AG09319 (cell line): ENCODE measurements at regions not wholly inside any gene's neighbourhood (a gene's known extent, or its start where the extent isn't known, plus 50 kb on each side); places are given as distances from the start of the nearest gene placed in this dataset.

Source experiments
- DNase-seq: peaks from one replicate; pipeline ENCODE4 v3.0.0-alpha.2; 2010; ENCODE audit warnings: low read depth; ENCODE audit errors: extremely low read depth
- CTCF ChIP-seq: IDR thresholded peaks from 2 replicates; pipeline ENCODE4 v1.5.1; 2011; ENCODE audit warnings: low read depth, mild to moderate bottlenecking, inconsistent platforms, low read length, moderate library complexity

DNA sequence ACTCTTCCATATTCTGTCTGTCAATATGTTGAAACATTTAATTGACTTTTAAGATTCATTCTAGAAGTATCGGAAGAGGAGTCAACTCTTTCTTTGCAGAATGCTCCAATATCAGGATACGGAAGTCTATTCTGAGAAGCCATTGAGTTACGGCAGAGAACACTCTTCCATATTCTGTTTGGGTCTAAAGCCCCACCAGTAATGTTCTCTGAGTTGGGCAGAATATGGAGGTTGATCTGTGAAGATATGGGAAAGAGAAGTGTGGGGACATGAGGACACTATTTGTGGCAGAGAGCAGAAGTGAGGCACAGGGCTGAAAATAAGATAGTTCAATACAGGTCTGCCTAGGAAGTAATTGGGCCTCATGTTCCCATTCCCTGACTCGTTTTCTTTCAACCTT, 300.0 kb downstream of the DIRAS2 start:
- DNase-seq, result no peak
- no peak for TF ChIP-seq CTCF

- DNase-seq, result no peak
- no peak for TF ChIP-seq CTCF
Observed at GRCh38 chr9:90343366-90343765, 299.3 kb downstream of the DIRAS2 start.

DNA sequence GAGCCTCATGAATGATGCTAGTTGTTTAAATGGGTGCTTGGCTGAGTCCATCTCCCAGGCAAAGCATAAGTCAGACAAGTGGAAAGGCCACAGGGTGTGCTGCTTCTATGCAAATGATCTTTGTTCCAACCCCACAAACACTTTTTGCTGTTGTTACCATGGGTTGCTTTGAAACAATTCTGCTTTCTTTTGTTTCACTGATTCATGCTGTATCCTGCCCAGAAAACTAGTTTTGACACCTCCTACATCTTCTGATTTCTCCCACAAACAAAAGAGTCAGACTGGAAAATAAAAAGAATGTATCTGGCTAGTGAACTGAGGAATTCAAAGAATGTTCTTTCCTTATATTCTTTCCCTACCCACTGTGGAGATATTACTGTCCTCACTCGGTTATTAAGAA, 298.6 kb downstream of the DIRAS2 start:
- no peak for DNase-seq
- no peak for TF ChIP-seq CTCF

GRCh38 chr9:90365666-90366065, 277.0 kb downstream of the DIRAS2 start:
- no peak for DNase-seq
- no peak for TF ChIP-seq CTCF

GRCh38 chr9:90368241-90368640, 274.4 kb downstream of the DIRAS2 start:
- no peak for DNase-seq
- no peak for TF ChIP-seq CTCF

- DNase-seq, result no peak
- TF ChIP-seq CTCF, result no peak
Observed at GRCh38 chr9:90368928-90369327, 273.7 kb downstream of the DIRAS2 start.

GRCh38 chr9:90379771-90380170, 262.9 kb downstream of the DIRAS2 start:
- TF ChIP-seq CTCF, result no peak
- no peak for DNase-seq

DNA sequence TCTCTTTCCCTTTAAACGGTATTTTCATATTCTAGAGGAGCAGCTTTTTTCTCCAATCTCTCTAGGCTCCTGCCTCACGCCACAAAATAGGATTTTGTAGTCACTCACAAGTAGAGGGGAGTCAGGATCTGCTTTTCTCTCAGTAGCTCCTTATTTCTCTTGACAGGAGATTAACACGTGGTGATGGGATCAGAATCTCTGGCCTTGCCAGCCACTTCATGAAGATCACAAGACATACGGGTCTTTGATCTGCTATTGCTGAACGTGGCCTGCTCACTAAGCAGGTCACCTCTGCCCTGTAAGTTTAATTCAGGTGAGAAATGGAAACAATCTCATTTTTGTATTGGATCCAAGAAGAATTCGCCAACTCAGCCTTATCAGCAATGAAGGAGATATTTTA, 257.5 kb downstream of the DIRAS2 start:
- no peak for TF ChIP-seq CTCF
- DNase-seq, result no peak
